ENCODE measurements at regions not wholly inside any gene's neighbourhood (a gene's known extent, or its start where the extent isn't known, plus 50 kb on each side); places are given as distances from the start of the nearest gene placed in this dataset.

DNA sequence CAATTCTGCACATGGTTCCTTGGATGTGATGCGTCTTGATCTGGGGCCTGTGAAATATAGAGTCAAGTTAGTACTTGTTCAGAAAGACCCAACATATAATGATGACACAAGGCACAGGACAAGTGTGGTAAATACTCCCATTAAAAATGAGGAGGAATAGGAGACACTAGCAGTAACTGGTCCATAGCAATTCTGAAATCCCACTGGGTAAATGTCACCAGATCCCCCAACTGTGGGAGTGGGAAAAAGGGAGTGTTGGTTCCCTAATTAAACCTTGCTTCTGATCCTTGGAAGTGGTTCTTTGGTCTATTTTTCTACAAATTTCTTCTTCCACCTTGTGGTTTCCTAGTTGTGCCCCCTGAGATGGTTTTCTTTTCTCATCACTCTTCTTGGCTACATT lies 62.5 kb upstream of the NRP1 start:
- TF ChIP-seq, protein P1, sequence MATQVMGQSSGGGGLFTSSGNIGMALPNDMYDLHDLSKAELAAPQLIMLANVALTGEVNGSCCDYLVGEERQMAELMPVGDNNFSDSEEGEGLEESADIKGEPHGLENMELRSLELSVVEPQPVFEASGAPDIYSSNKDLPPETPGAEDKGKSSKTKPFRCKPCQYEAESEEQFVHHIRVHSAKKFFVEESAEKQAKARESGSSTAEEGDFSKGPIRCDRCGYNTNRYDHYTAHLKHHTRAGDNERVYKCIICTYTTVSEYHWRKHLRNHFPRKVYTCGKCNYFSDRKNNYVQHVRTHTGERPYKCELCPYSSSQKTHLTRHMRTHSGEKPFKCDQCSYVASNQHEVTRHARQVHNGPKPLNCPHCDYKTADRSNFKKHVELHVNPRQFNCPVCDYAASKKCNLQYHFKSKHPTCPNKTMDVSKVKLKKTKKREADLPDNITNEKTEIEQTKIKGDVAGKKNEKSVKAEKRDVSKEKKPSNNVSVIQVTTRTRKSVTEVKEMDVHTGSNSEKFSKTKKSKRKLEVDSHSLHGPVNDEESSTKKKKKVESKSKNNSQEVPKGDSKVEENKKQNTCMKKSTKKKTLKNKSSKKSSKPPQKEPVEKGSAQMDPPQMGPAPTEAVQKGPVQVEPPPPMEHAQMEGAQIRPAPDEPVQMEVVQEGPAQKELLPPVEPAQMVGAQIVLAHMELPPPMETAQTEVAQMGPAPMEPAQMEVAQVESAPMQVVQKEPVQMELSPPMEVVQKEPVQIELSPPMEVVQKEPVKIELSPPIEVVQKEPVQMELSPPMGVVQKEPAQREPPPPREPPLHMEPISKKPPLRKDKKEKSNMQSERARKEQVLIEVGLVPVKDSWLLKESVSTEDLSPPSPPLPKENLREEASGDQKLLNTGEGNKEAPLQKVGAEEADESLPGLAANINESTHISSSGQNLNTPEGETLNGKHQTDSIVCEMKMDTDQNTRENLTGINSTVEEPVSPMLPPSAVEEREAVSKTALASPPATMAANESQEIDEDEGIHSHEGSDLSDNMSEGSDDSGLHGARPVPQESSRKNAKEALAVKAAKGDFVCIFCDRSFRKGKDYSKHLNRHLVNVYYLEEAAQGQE (IDR thresholded peaks at IDR 0.05; ENCODE audit: insufficient read depth in 1 of 2, low read depth in 2 of 2, low read length in 2 of 2) = no peak
- TF ChIP-seq SIN3A (IDR thresholded peaks at IDR 0.05; ENCODE audit: borderline replicate concordance, insufficient read depth, low read length) (no peak), FOXP2 (optimal IDR thresholded peaks at IDR 0.05; ENCODE audit: borderline replicate concordance, extremely low read depth, extremely low read length, insufficient read depth) (no peak), TAF1 (IDR thresholded peaks at IDR 0.05; ENCODE audit: borderline replicate concordance, insufficient read depth, low read length) (no peak), POLR2AphosphoS5 (IDR thresholded peaks at IDR 0.05; ENCODE audit: low read depth, low read length) (no peak)

GRCh38 chr10:33396279-33396678 lies 61.8 kb upstream of the NRP1 start:
- TF ChIP-seq POLR2AphosphoS5 (IDR thresholded peaks at IDR 0.05; ENCODE audit: low read depth, low read length) = no peak
- TF ChIP-seq, protein P1 (IDR thresholded peaks at IDR 0.05; ENCODE audit: insufficient read depth in 1 of 2, low read depth in 2 of 2, low read length in 2 of 2) = no peak
- no peak for TF ChIP-seq FOXP2 (optimal IDR thresholded peaks at IDR 0.05; ENCODE audit: borderline replicate concordance, extremely low read depth, extremely low read length, insufficient read depth)
- TF ChIP-seq SIN3A (IDR thresholded peaks at IDR 0.05; ENCODE audit: borderline replicate concordance, insufficient read depth, low read length) = no peak
- TF ChIP-seq TAF1 (IDR thresholded peaks at IDR 0.05; ENCODE audit: borderline replicate concordance, insufficient read depth, low read length) = no peak

- TF ChIP-seq FOXP2 (optimal IDR thresholded peaks at IDR 0.05; ENCODE audit: borderline replicate concordance, extremely low read depth, extremely low read length, insufficient read depth) = no peak
These were observed 60.7 kb upstream of the NRP1 start for GRCh38 chr10:33395201-33395600.

- TF ChIP-seq TAF1 (IDR thresholded peaks at IDR 0.05; ENCODE audit: borderline replicate concordance, insufficient read depth, low read length) = no peak
- no peak for TF ChIP-seq POLR2AphosphoS5 (IDR thresholded peaks at IDR 0.05; ENCODE audit: low read depth, low read length)
- TF ChIP-seq SIN3A (IDR thresholded peaks at IDR 0.05; ENCODE audit: borderline replicate concordance, insufficient read depth, low read length) = no peak
- TF ChIP-seq, protein P1 (IDR thresholded peaks at IDR 0.05; ENCODE audit: insufficient read depth in 1 of 2, low read depth in 2 of 2, low read length in 2 of 2) = no peak
- no peak for TF ChIP-seq FOXP2 (optimal IDR thresholded peaks at IDR 0.05; ENCODE audit: borderline replicate concordance, extremely low read depth, extremely low read length, insufficient read depth)
These were observed 58.2 kb upstream of the NRP1 start for GRCh38 chr10:33392706-33393105.

GRCh38 chr10:33391611-33392465 lies 57.4 kb upstream of the NRP1 start:
- TF ChIP-seq FOXP2 (optimal IDR thresholded peaks at IDR 0.05; ENCODE audit: borderline replicate concordance, extremely low read depth, extremely low read length, insufficient read depth) (no peak), TAF1 (IDR thresholded peaks at IDR 0.05; ENCODE audit: borderline replicate concordance, insufficient read depth, low read length) (no peak), POLR2AphosphoS5 (IDR thresholded peaks at IDR 0.05; ENCODE audit: low read depth, low read length) (no peak), SIN3A (IDR thresholded peaks at IDR 0.05; ENCODE audit: borderline replicate concordance, insufficient read depth, low read length) (no peak)
- TF ChIP-seq, protein P1 (IDR thresholded peaks at IDR 0.05; ENCODE audit: insufficient read depth in 1 of 2, low read depth in 2 of 2, low read length in 2 of 2) = no peak

Measured in PFSK-1 (cell line).